HG03175 (cell line): ENCODE measurements at regions not wholly inside any gene's neighbourhood (a gene's known extent, or its start where the extent isn't known, plus 50 kb on each side); places are given as distances from the start of the nearest gene placed in this dataset.
A peak's percentile ranks its signal among the peaks of the same experiment; 100 is the strongest.

Source experiments
- ATAC-seq: cut with Tn5 transposase; IDR thresholded peaks from one replicate; pipeline ENCODE4 v1.9.1; 2021; ENCODE audit warnings: mild to moderate bottlenecking, moderate library complexity; ENCODE audit not compliant: unreplicated experiment

GRCh38 chr4:115376866-115377265 is 263.4 kb upstream of the NDST4 start:
- ATAC-seq, result no peak

- no peak for ATAC-seq
Observed at GRCh38 chr4:115374621-115375020, 261.2 kb upstream of the NDST4 start.

GRCh38 chr4:115370490-115370889 is 257.1 kb upstream of the NDST4 start:
- no peak for ATAC-seq

- ATAC-seq, result no peak
Observed at GRCh38 chr4:115370012-115370411, 256.6 kb upstream of the NDST4 start.

- ATAC-seq, result no peak
Observed at GRCh38 chr4:115366390-115366789, 253.0 kb upstream of the NDST4 start.

- no peak for ATAC-seq
Observed at GRCh38 chr4:115365185-115365584, 251.8 kb upstream of the NDST4 start.

GRCh38 chr4:115361781-115362180 is 248.4 kb upstream of the NDST4 start:
- no peak for ATAC-seq

GRCh38 chr4:115360431-115360830 is 247.0 kb upstream of the NDST4 start:
- ATAC-seq, result no peak

GRCh38 chr4:115357776-115358175 is 244.4 kb upstream of the NDST4 start:
- ATAC-seq, result no peak

- no peak for ATAC-seq
Observed at GRCh38 chr4:115356176-115356575, 242.8 kb upstream of the NDST4 start.

- ATAC-seq, result no peak
Observed at GRCh38 chr4:115355329-115355728, 241.9 kb upstream of the NDST4 start.

- ATAC-seq, result no peak
Observed at GRCh38 chr4:115353370-115353769, 239.9 kb upstream of the NDST4 start.

GRCh38 chr4:115343171-115343570 is 229.8 kb upstream of the NDST4 start:
- ATAC-seq, result no peak

GRCh38 chr4:115334736-115335411 is 221.5 kb upstream of the NDST4 start:
- ATAC-seq, result peak; percentile 53

- no peak for ATAC-seq
Observed at GRCh38 chr4:115332078-115332477, 218.7 kb upstream of the NDST4 start.

- no peak for ATAC-seq
Observed at GRCh38 chr4:115331241-115331640, 217.8 kb upstream of the NDST4 start.

- ATAC-seq, result no peak
Observed at GRCh38 chr4:115325836-115326235, 212.4 kb upstream of the NDST4 start.

GRCh38 chr4:115323106-115323707 is 209.8 kb upstream of the NDST4 start:
- no peak for ATAC-seq

GRCh38 chr4:115315182-115315581 is 201.8 kb upstream of the NDST4 start:
- no peak for ATAC-seq

- no peak for ATAC-seq
Observed at GRCh38 chr4:115310641-115311040, 197.2 kb upstream of the NDST4 start.

- ATAC-seq, result no peak
Observed at GRCh38 chr4:115294717-115295116, 181.3 kb upstream of the NDST4 start.

GRCh38 chr4:115293093-115293462 is 179.7 kb upstream of the NDST4 start:
- no peak for ATAC-seq
